Lung (tissue), 11 donors: ENCODE measurements at regions not wholly inside any gene's neighbourhood (a gene's known extent, or its start where the extent isn't known, plus 50 kb on each side); places are given as distances from the start of the nearest gene placed in this dataset.

Experiments used
- ATAC-seq: fragments of 200-7000 bp; cut with Tn5 transposase; one replicate; pipeline ENCODE4 v1.9.1; 2020; ENCODE audit warnings: moderate number of reproducible peaks; ENCODE audit not compliant: insufficient read depth, low FRiP score
- DNase-seq, 3 donors: peaks; one replicate each; pipeline ENCODE4 v3.0.0-alpha.2; 2013 to 2017
- H3K27ac ChIP-seq, 2 donors: one replicate each; pipeline ENCODE4 v1.5.1; 2013; ENCODE audit warnings: mild to moderate bottlenecking in 2 of 2, moderate library complexity in 2 of 2, control low read depth in 1 of 2, inconsistent platforms in 1 of 2, low read depth in 1 of 2, low read length in 1 of 2
- H3K27me3 ChIP-seq, 3 donors: one replicate each; pipeline ENCODE4 v1.5.1; 2013; ENCODE audit warnings: low read length in 2 of 3; ENCODE audit not compliant: control insufficient read depth in 3 of 3, insufficient read depth in 3 of 3
- H3K36me3 ChIP-seq, 4 donors: one replicate each; pipeline ENCODE4 v1.5.1; 2013; ENCODE audit warnings: low read length in 4 of 4, mild to moderate bottlenecking in 1 of 4, moderate library complexity in 1 of 4; ENCODE audit not compliant: control insufficient read depth in 4 of 4, insufficient read depth in 4 of 4
- H3K4me1 ChIP-seq, 5 donors: one replicate each; pipeline ENCODE4 v1.5.1; 2013; ENCODE audit warnings: low read length in 5 of 5, mild to moderate bottlenecking in 2 of 5, moderate library complexity in 1 of 5; ENCODE audit not compliant: control insufficient read depth in 5 of 5, insufficient read depth in 5 of 5
- H3K4me3 ChIP-seq: one replicate; pipeline ENCODE4 v1.5.1; 2013; ENCODE audit warnings: mild to moderate bottlenecking, control low read depth, moderate library complexity
- H3K9ac ChIP-seq, 2 donors: one replicate each; pipeline ENCODE4 v1.5.1; 2013; ENCODE audit warnings: low read length in 2 of 2, control low read depth in 1 of 2; ENCODE audit not compliant: insufficient read depth in 1 of 2
- H3K9me3 ChIP-seq, 4 donors: one replicate each; pipeline ENCODE4 v1.5.1; 2013; ENCODE audit warnings: low read length in 3 of 4, mild to moderate bottlenecking in 1 of 4, moderate library complexity in 1 of 4; ENCODE audit not compliant: control insufficient read depth in 4 of 4, insufficient read depth in 3 of 4
- CTCF ChIP-seq: IDR thresholded peaks from 2 replicates; pipeline ENCODE4 v1.5.1; 2012; ENCODE audit warnings: mild to moderate bottlenecking; ENCODE audit errors: control extremely low read depth, extremely low read depth
- WGBS, 2 donors: extraction: QIAGEN DNeasy Blood & Tissue Kit; methylation state at CpG; one replicate each; pipeline ENCODE4 v1.1.7; 2013; 5-methylcytosine and 5-hydroxymethylcytosine counted together
- donor health status: control.
- donor health status: control.
- donor health status: Bipolar disorder and iron deficiency.
- donor health status: healthy.
- donor health status: DM: yes; HTN: yes; CAD: no.

GRCh38 chr5:56506211-56506965, 273.3 kb upstream of the ANKRD55 start:
- no peak for ATAC-seq
- TF ChIP-seq CTCF: no peak
- Histone ChIP-seq H3K36me3 (no peaks in the 10 kb centered on the region), H3K4me1 (no peaks in the 10 kb centered on the region), H3K27ac (no peak overlapping the region), H3K4me3 (no peak overlapping the region), H3K9me3 (no peaks in the 10 kb centered on the region), H3K27me3 (no peaks in the 10 kb centered on the region), H3K9ac (no peak overlapping the region)
- 70 to 75% methylated on average over 4 of the region's 4 CpGs for WGBS, 2 donors
- no peak for DNase-seq

GRCh38 chr5:56503929-56504328, 270.8 kb upstream of the ANKRD55 start:
- no peak for TF ChIP-seq CTCF
- DNase-seq (no peak), ATAC-seq (no peak)
- WGBS, 2 donors: 89 to 94% methylated on average over 3 of the region's 3 CpGs
- Histone ChIP-seq H3K9me3 (no peaks in the 10 kb centered on the region), H3K4me1 (no peaks in the 10 kb centered on the region), H3K36me3 (no peaks in the 10 kb centered on the region), H3K27ac (no peak overlapping the region), H3K27me3 (no peaks in the 10 kb centered on the region), H3K9ac (no peak overlapping the region), H3K4me3 (no peak overlapping the region)

GRCh38 chr5:56501781-56502557, 268.8 kb upstream of the ANKRD55 start:
- H3K27me3 ChIP-seq: no peaks in the 10 kb centered on the region
- no peak overlapping the region for H3K9ac ChIP-seq
- no peak overlapping the region for H3K27ac ChIP-seq
- ATAC-seq (no peak), DNase-seq (no peak)
- H3K4me3 ChIP-seq: no peak overlapping the region
- H3K36me3 ChIP-seq: no peaks in the 10 kb centered on the region
- WGBS, 2 donors: 82% methylated on average over 5 of the region's 5 CpGs
- TF ChIP-seq CTCF: no peak
- H3K9me3 ChIP-seq: no peaks in the 10 kb centered on the region
- H3K4me1 ChIP-seq: peaks cover 0 to 2% (median 0%) of the 10 kb centered on the region in 5 donors
